ENCODE measurements at regions not wholly inside any gene's neighbourhood (a gene's known extent, or its start where the extent isn't known, plus 50 kb on each side); places are given as distances from the start of the nearest gene placed in this dataset.

GRCh38 chr10:94091649-94092048 is 97.9 kb downstream of the PLCE1 start (continued):
- TF ChIP-seq, protein P1, sequence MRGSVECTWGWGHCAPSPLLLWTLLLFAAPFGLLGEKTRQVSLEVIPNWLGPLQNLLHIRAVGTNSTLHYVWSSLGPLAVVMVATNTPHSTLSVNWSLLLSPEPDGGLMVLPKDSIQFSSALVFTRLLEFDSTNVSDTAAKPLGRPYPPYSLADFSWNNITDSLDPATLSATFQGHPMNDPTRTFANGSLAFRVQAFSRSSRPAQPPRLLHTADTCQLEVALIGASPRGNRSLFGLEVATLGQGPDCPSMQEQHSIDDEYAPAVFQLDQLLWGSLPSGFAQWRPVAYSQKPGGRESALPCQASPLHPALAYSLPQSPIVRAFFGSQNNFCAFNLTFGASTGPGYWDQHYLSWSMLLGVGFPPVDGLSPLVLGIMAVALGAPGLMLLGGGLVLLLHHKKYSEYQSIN (CRISPR knock-in tag; IDR thresholded peaks at IDR 0.05; ENCODE audit: borderline replicate concordance): no peak
- TF ChIP-seq SP1 (IDR thresholded peaks at IDR 0.05) (no peak), SP1 (CRISPR knock-in tag; IDR thresholded peaks at IDR 0.05) (no peak), ZSCAN21 (CRISPR knock-in tag; IDR thresholded peaks at IDR 0.05; ENCODE audit: borderline replicate concordance) (no peak), MAF1 (CRISPR knock-in tag; IDR thresholded peaks at IDR 0.05; ENCODE audit: borderline replicate concordance) (no peak), ZNF83 (CRISPR knock-in tag; IDR thresholded peaks at IDR 0.05; ENCODE audit: borderline replicate concordance) (no peak)

DNA sequence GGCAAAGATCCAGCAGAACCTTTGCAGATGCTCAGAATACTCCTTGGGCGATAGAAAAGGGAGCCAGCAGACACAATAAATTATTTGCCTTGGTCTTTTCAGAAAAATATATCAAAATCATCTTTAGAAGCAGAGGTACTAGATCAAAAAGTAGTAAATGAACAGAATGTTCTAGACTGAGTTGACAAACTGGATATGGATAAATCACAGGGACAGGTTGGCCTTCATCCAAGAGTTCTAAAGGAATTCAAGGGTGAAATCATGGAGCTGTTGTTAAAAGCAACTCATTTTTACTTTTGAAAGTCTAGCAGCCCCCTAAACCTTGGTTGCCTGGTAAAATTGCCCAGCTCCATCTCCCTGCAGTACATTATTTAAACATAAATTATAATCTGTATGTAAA is 99.1 kb downstream of the PLCE1 start:
- H3K27ac ChIP-seq (ENCODE audit: extremely low read length, insufficient read depth, low read length): no peak overlapping the region
- DNase-seq (ENCODE audit: low spot score) (no peak), ATAC-seq (no peak), FAIRE-seq (no peak)
- CTCF ChIA-PET (ENCODE audit: low intra/inter-chr PET ratio, low total read pairs): no interaction called here
- no peaks in the 10 kb centered on the region for H3K36me3 ChIP-seq (replicated peaks in 1 of 2; ENCODE audit: control insufficient read depth in 1 of 2, insufficient read depth in 2 of 2, low read length in 2 of 2)
- no peak overlapping the region for H3K4me3 ChIP-seq (replicated peaks in 1 of 3; ENCODE audit: insufficient read depth in 1 of 3, low read depth in 2 of 3, low read length in 3 of 3)
- POLR2A ChIA-PET: no interaction called here
- H2AFZ ChIP-seq (ENCODE audit: low read length): no peak overlapping the region
- no peak overlapping the region for H3K9ac ChIP-seq (ENCODE audit: insufficient read depth, low read depth, low read length)
- in situ Hi-C loops (cut with HindIII; ENCODE audit: extremely low pct_ligation_motif_present, low pct_unique_long_range_greater_than_20kb) (no loop called here), intact Hi-C loops (cut with micrococcal nuclease; ENCODE audit: unreplicated experiment) (no loop called here)
- no peaks in the 10 kb centered on the region for H3K79me2 ChIP-seq (ENCODE audit: insufficient read depth, low read length)
- H3K4me1 ChIP-seq (ENCODE audit: insufficient read depth, low read length): no peaks in the 10 kb centered on the region
- H3K4me2 ChIP-seq (ENCODE audit: low read depth, low read length): no peak overlapping the region
- TF ChIP-seq ZFP37 (CRISPR knock-in tag; IDR thresholded peaks at IDR 0.05; ENCODE audit: borderline replicate concordance): no peak
- BruUV-seq (replicated peaks): no TSS peak
- H3K27me3 ChIP-seq (ENCODE audit: control insufficient read depth in 1 of 2, insufficient read depth in 2 of 2, low read length in 2 of 2): no peaks in the 10 kb centered on the region; a peak in 1 of 5 replicates
- H4K20me1 ChIP-seq (ENCODE audit: insufficient read depth, low read length): no peaks in the 10 kb centered on the region
- WGBS (ENCODE audit: low lambda C conversion rate): 60% methylated on average over 1 of the region's 1 CpG
- H3K9me3 ChIP-seq (ENCODE audit: low read length): no peaks in the 10 kb centered on the region
